HepG2 (cell line): ENCODE measurements at regions not wholly inside any gene's neighbourhood (a gene's known extent, or its start where the extent isn't known, plus 50 kb on each side); places are given as distances from the start of the nearest gene placed in this dataset.

Experiments
- ARNTL ChIP-seq: sonication (generic); formaldehyde crosslinking; IDR thresholded peaks from 2 replicates; pipeline ENCODE4 v1.4.0; 2020; ENCODE audit warnings: mild to moderate bottlenecking, missing genetic modification reagents
- ATF7-NPFF ChIP-seq: sonication (generic); formaldehyde crosslinking; IDR thresholded peaks from 2 replicates; pipeline ENCODE4 v1.8.1; 2023; ENCODE audit warnings: mild to moderate bottlenecking, low read depth, missing genetic modification reagents, moderate library complexity
- CAMTA2 ChIP-seq: sonication (generic); formaldehyde crosslinking; IDR thresholded peaks from 2 replicates; pipeline ENCODE4 v1.4.0; 2020; ENCODE audit warnings: mild to moderate bottlenecking, missing genetic modification reagents, borderline replicate concordance
- CBX5 ChIP-seq: sonication (generic); formaldehyde crosslinking; IDR thresholded peaks from 2 replicates; pipeline ENCODE4 v1.4.0; 2020; ENCODE audit warnings: missing genetic modification reagents, borderline replicate concordance
- DR1 ChIP-seq: sonication (generic); formaldehyde crosslinking; IDR thresholded peaks from 2 replicates; pipeline ENCODE4 v1.8.0; 2021; ENCODE audit warnings: mild to moderate bottlenecking, missing genetic modification reagents, inconsistent platforms
- HMG20B ChIP-seq: conservative IDR thresholded peaks from 2 replicates; pipeline ENCODE4 v1.6.1; 2016; ENCODE audit warnings: missing genetic modification reagents, missing compliant biosample characterization
- HNF4G ChIP-seq, 2 experiments: sonication (generic) in 1 of 2; formaldehyde crosslinking in 1 of 2; IDR thresholded peaks; 2 replicates each; pipeline versions ENCODE4 v1.4.0 to v1.6.1; 2011 to 2020; ENCODE audit warnings: borderline replicate concordance in 2 of 2, low read depth in 2 of 2, mild to moderate bottlenecking in 2 of 2, low read length in 1 of 2, missing genetic modification reagents in 1 of 2, moderate library complexity in 1 of 2
- HOXA3 ChIP-seq: sonication (generic); formaldehyde crosslinking; IDR thresholded peaks from 2 replicates; pipeline ENCODE4 v1.5.0; 2020; ENCODE audit warnings: missing genetic modification reagents
- MAF1 ChIP-seq: sonication (generic); formaldehyde crosslinking; IDR thresholded peaks from 2 replicates; pipeline ENCODE4 v1.5.0; 2020; ENCODE audit warnings: missing genetic modification reagents, borderline replicate concordance
- YEATS4 ChIP-seq: sonication (generic); formaldehyde crosslinking; IDR thresholded peaks from 2 replicates; pipeline ENCODE4 v1.4.0; 2020; ENCODE audit warnings: missing genetic modification reagents, borderline replicate concordance
- ZFP36L1 ChIP-seq: sonication (generic); formaldehyde crosslinking; IDR thresholded peaks from 2 replicates; pipeline ENCODE4 v1.8.0; 2022; ENCODE audit warnings: mild to moderate bottlenecking, missing genetic modification reagents, moderate library complexity
- ZNF205 ChIP-seq: IDR thresholded peaks from 2 replicates; pipeline ENCODE4 v1.6.1; 2018; ENCODE audit warnings: missing biosample characterization, missing genetic modification reagents
- ZNF549 ChIP-seq: sonication (generic); formaldehyde crosslinking; IDR thresholded peaks from 2 replicates; pipeline ENCODE4 v1.5.0; 2020; ENCODE audit warnings: missing genetic modification reagents
- ZNF850 ChIP-seq: sonication (generic); formaldehyde crosslinking; conservative IDR thresholded peaks from 2 replicates; pipeline ENCODE4 v1.9.0; 2021; ENCODE audit warnings: mild to moderate bottlenecking, missing genetic modification reagents
- ZSCAN12 ChIP-seq: sonication (generic); formaldehyde crosslinking; IDR thresholded peaks from 2 replicates; pipeline ENCODE4 v1.9.0; 2021; ENCODE audit warnings: mild to moderate bottlenecking, missing genetic modification reagents
- TF ChIP-seq, protein P1 (sequence below): sonication (generic); formaldehyde crosslinking; IDR thresholded peaks from 2 replicates; pipeline ENCODE4 v1.8.1; 2022; ENCODE audit warnings: low read depth, mild to moderate bottlenecking, missing genetic modification reagents
- TF ChIP-seq, protein P2 (sequence below): sonication (generic); formaldehyde crosslinking; IDR thresholded peaks from 2 replicates; pipeline ENCODE4 v1.4.0; 2020; ENCODE audit warnings: missing genetic modification reagents
- TF ChIP-seq, protein P3 (sequence below): IDR thresholded peaks from 2 replicates; pipeline ENCODE4 v1.6.1; 2018; ENCODE audit warnings: missing genetic modification reagents
- TF ChIP-seq, protein P4 (sequence below): sonication (generic); formaldehyde crosslinking; IDR thresholded peaks from 2 replicates; pipeline ENCODE4 v1.5.1; 2020; ENCODE audit warnings: missing genetic modification reagents, mild to moderate bottlenecking, borderline replicate concordance
- TF ChIP-seq, protein P5 (sequence below): sonication (generic); formaldehyde crosslinking; IDR thresholded peaks from 2 replicates; pipeline ENCODE4 v1.4.0; 2020; ENCODE audit warnings: mild to moderate bottlenecking, missing genetic modification reagents

DNA sequence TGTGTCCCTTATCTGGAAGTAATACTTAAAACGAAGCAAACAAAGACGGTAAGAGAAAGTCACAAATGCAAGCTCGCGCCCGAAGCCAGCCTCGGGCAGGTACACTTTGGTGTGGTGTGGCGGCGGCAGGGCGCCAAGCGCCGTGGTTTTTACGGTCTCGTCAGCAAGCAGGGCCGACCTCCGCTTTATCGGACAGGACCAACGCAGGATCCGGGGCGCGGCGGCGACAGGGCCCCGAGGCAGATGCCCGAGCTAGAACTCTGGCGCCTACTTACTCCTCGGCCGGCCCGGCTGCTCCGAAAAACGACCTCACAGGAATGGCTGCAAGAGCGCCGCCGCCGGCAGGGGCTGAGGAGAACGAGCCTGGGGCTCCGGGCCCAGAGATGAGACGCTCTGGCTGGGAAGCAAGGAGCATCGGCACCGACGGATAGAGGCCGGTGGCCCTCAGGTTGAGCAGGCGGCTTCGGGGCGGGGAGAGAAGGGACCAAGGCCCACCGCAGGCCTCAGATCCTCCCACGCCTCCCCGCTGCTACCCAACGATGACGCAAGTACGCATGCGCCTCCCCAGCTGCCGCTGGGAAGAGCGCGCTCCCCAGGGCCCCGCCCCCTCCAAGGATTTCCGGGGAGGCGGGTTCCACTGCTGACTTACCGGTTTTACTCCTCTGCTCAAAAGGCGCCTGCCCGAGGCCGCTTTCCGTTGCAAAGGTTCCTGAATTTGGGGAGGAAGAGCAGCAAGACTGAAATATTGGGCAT, 60.6 kb downstream of the FAM217A start (continued):
- TF ChIP-seq, protein P1, sequence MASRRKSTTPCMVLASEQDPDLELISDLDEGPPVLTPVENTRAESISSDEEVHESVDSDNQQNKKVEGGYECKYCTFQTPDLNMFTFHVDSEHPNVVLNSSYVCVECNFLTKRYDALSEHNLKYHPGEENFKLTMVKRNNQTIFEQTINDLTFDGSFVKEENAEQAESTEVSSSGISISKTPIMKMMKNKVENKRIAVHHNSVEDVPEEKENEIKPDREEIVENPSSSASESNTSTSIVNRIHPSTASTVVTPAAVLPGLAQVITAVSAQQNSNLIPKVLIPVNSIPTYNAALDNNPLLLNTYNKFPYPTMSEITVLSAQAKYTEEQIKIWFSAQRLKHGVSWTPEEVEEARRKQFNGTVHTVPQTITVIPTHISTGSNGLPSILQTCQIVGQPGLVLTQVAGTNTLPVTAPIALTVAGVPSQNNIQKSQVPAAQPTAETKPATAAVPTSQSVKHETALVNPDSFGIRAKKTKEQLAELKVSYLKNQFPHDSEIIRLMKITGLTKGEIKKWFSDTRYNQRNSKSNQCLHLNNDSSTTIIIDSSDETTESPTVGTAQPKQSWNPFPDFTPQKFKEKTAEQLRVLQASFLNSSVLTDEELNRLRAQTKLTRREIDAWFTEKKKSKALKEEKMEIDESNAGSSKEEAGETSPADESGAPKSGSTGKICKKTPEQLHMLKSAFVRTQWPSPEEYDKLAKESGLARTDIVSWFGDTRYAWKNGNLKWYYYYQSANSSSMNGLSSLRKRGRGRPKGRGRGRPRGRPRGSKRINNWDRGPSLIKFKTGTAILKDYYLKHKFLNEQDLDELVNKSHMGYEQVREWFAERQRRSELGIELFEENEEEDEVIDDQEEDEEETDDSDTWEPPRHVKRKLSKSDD (CRISPR knock-in tag), result peak; percentile 56
- TF ChIP-seq ZNF549 (CRISPR knock-in tag) (no peak), MAF1 (peak; percentile 85; the same call in 1 of the 2 replicates), CAMTA2 (peak; percentile 79; the same call in 1 of the 2 replicates), YEATS4 (CRISPR knock-in tag) (peak; percentile 92), ARNTL (CRISPR knock-in tag) (peak; percentile 73; the same call in 1 of the 2 replicates), ZFP36L1 (peak; percentile 82; the same call in 1 of the 2 replicates), ZSCAN12 (CRISPR knock-in tag) (peak; percentile 94), CBX5 (CRISPR knock-in tag) (peak; percentile 95; the same call in 1 of the 2 replicates), ATF7-NPFF (peak; percentile 96), HOXA3 (CRISPR knock-in tag) (peak; percentile 88), DR1 (CRISPR knock-in tag) (peak; percentile 96), HNF4G (IDR thresholded peaks at IDR 0.05; ENCODE audit: borderline replicate concordance, low read depth, low read length) (no peak; the same call in 1 of the 2 replicates), HNF4G (CRISPR knock-in tag; IDR thresholded peaks at IDR 0.05; ENCODE audit: borderline replicate concordance, low read depth) (no peak), HMG20B (CRISPR knock-in tag) (peak; percentile 45; the same call in 1 of the 2 replicates), ZNF850 (no peak), ZNF205 (CRISPR knock-in tag) (peak; percentile 91)
- TF ChIP-seq, protein P2, sequence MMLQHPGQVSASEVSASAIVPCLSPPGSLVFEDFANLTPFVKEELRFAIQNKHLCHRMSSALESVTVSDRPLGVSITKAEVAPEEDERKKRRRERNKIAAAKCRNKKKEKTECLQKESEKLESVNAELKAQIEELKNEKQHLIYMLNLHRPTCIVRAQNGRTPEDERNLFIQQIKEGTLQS (CRISPR knock-in tag), result peak; percentile 75
- TF ChIP-seq, protein P3, sequence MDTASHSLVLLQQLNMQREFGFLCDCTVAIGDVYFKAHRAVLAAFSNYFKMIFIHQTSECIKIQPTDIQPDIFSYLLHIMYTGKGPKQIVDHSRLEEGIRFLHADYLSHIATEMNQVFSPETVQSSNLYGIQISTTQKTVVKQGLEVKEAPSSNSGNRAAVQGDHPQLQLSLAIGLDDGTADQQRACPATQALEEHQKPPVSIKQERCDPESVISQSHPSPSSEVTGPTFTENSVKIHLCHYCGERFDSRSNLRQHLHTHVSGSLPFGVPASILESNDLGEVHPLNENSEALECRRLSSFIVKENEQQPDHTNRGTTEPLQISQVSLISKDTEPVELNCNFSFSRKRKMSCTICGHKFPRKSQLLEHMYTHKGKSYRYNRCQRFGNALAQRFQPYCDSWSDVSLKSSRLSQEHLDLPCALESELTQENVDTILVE (CRISPR knock-in tag), result peak; percentile 83
- TF ChIP-seq, protein P4, sequence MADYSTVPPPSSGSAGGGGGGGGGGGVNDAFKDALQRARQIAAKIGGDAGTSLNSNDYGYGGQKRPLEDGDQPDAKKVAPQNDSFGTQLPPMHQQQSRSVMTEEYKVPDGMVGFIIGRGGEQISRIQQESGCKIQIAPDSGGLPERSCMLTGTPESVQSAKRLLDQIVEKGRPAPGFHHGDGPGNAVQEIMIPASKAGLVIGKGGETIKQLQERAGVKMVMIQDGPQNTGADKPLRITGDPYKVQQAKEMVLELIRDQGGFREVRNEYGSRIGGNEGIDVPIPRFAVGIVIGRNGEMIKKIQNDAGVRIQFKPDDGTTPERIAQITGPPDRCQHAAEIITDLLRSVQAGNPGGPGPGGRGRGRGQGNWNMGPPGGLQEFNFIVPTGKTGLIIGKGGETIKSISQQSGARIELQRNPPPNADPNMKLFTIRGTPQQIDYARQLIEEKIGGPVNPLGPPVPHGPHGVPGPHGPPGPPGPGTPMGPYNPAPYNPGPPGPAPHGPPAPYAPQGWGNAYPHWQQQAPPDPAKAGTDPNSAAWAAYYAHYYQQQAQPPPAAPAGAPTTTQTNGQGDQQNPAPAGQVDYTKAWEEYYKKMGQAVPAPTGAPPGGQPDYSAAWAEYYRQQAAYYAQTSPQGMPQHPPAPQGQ (CRISPR knock-in tag), result no peak
- TF ChIP-seq, protein P5, sequence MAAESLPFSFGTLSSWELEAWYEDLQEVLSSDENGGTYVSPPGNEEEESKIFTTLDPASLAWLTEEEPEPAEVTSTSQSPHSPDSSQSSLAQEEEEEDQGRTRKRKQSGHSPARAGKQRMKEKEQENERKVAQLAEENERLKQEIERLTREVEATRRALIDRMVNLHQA (CRISPR knock-in tag), result no peak
